ENCODE measurements at regions not wholly inside any gene's neighbourhood (a gene's known extent, or its start where the extent isn't known, plus 50 kb on each side); places are given as distances from the start of the nearest gene placed in this dataset.
A peak's percentile ranks its signal among the peaks of the same experiment; 100 is the strongest.

GRCh38 chr5:33257807-33258429 is 182.8 kb upstream of the TARS1 start:
- TF ChIP-seq POLR2A (IDR thresholded peaks at IDR 0.05): no peak
- TF ChIP-seq EP300 (IDR thresholded peaks at IDR 0.05): no peak
- peak in 1 of 4 experiments; percentile 17 for TF ChIP-seq CTCF (IDR thresholded peaks at IDR 0.05)
- no peak for TF ChIP-seq POLR2AphosphoS5 (IDR thresholded peaks at IDR 0.05)
- H3K4me3 ChIP-seq: no peak overlapping the region
- intact Hi-C loops (cut with DNase I): no loop called here
- H3K27ac ChIP-seq: no peak overlapping the region
- no peak for DNase-seq
- WGBS, 2 donors: 86 to 87% methylated on average over 4 of the region's 4 CpGs
- peaks cover 0 to 11% (median 7%) of the 10 kb centered on the region in 4 donors for H3K4me1 ChIP-seq
- H3K9me3 ChIP-seq: no peaks in the 10 kb centered on the region
- no peaks in the 10 kb centered on the region for H3K36me3 ChIP-seq
- H3K27me3 ChIP-seq: no peaks in the 10 kb centered on the region

DNA sequence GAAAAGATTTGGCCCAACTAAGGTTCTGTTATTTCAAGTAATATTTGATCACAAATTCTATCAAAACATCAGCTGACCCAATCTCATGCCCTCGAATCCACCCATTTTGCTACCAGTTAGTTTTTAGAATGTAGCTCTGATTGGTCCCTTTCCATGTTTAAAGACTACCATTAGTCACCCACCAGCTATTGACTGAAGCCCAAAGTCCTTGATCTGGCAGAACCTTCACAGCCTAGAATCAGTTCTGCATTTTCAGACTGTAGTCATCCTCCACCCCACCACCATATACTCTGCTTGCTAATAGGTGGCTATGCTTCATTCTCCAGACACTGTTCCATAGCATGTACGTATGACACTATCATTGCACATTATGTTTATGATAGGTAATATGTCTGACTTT is 182.2 kb upstream of the TARS1 start:
- Histone ChIP-seq H3K9me3 (no peaks in the 10 kb centered on the region), H3K36me3 (no peaks in the 10 kb centered on the region), H3K27ac (no peak overlapping the region), H3K4me1 (peaks cover 0 to 11% (median 7%) of the 10 kb centered on the region in 4 donors), H3K27me3 (no peaks in the 10 kb centered on the region), H3K4me3 (no peak overlapping the region)
- no peak for DNase-seq
- TF ChIP-seq POLR2AphosphoS5 (IDR thresholded peaks at IDR 0.05): no peak
- TF ChIP-seq EP300 (IDR thresholded peaks at IDR 0.05): no peak
- TF ChIP-seq POLR2A (IDR thresholded peaks at IDR 0.05): no peak
- TF ChIP-seq CTCF (IDR thresholded peaks at IDR 0.05): no peak
- 84 to 86% methylated on average over 2 of the region's 2 CpGs for WGBS, 2 donors
- intact Hi-C loops (cut with DNase I): no loop called here

- no peak for DNase-seq
- Histone ChIP-seq H3K9me3 (no peaks in the 10 kb centered on the region), H3K36me3 (no peaks in the 10 kb centered on the region), H3K27me3 (no peaks in the 10 kb centered on the region), H3K4me3 (no peak overlapping the region), H3K27ac (no peak overlapping the region), H3K4me1 (peaks cover 0 to 11% (median 7%) of the 10 kb centered on the region in 4 donors)
- WGBS, 2 donors: 89 to 98% methylated on average over 2 of the region's 2 CpGs
- intact Hi-C loops (cut with DNase I): no loop called here
- TF ChIP-seq POLR2A (IDR thresholded peaks at IDR 0.05) (no peak), POLR2AphosphoS5 (IDR thresholded peaks at IDR 0.05) (no peak), EP300 (IDR thresholded peaks at IDR 0.05) (no peak), CTCF (IDR thresholded peaks at IDR 0.05) (no peak)
Measured at GRCh38 chr5:33260098-33260497, 180.7 kb upstream of the TARS1 start.

DNA sequence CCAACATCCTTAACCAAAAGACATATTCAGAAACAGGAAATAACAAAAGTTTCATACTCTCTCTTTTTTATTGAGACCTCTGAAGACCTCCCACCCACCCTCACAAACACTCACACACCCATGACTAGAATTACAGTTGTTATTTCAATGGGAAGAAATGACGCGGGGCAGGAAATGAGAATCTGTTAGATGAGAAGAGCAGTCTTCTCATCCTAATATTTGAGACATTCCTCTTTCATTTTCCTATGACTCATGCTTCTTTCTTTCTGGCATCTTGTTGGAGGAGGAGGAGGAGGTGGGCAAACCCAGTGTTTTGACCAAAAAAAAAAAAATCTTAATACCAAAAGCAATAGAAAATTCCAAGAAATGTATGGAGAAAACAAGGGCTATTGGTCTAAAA is 179.5 kb upstream of the TARS1 start:
- Histone ChIP-seq H3K27me3 (no peaks in the 10 kb centered on the region), H3K36me3 (no peaks in the 10 kb centered on the region), H3K27ac (no peak overlapping the region), H3K4me3 (no peak overlapping the region), H3K9me3 (no peaks in the 10 kb centered on the region), H3K4me1 (peaks cover 0 to 11% (median 7%) of the 10 kb centered on the region in 4 donors)
- TF ChIP-seq POLR2AphosphoS5 (IDR thresholded peaks at IDR 0.05) (no peak), EP300 (IDR thresholded peaks at IDR 0.05) (no peak), CTCF (IDR thresholded peaks at IDR 0.05) (no peak), POLR2A (IDR thresholded peaks at IDR 0.05) (no peak)
- intact Hi-C loops (cut with DNase I): no loop called here
- WGBS, 2 donors: 88 to 95% methylated on average over 2 of the region's 2 CpGs
- no peak for DNase-seq

GRCh38 chr5:33261747-33262146 is 179.0 kb upstream of the TARS1 start:
- no peak overlapping the region for H3K27ac ChIP-seq
- intact Hi-C loops (cut with DNase I): no loop called here
- H3K4me1 ChIP-seq: peaks cover 0 to 11% (median 7%) of the 10 kb centered on the region in 4 donors
- DNase-seq: no peak
- H3K9me3 ChIP-seq: no peaks in the 10 kb centered on the region
- H3K36me3 ChIP-seq: no peaks in the 10 kb centered on the region
- no peaks in the 10 kb centered on the region for H3K27me3 ChIP-seq
- TF ChIP-seq POLR2AphosphoS5 (IDR thresholded peaks at IDR 0.05) (no peak), POLR2A (IDR thresholded peaks at IDR 0.05) (no peak), EP300 (IDR thresholded peaks at IDR 0.05) (no peak), CTCF (IDR thresholded peaks at IDR 0.05) (no peak)
- 71 to 85% methylated on average over 2 of the region's 2 CpGs for WGBS, 2 donors
- no peak overlapping the region for H3K4me3 ChIP-seq
